Superior temporal gyrus (tissue), 1 donor: ENCODE measurements at regions not wholly inside any gene's neighbourhood (a gene's known extent, or its start where the extent isn't known, plus 50 kb on each side); places are given as distances from the start of the nearest gene placed in this dataset.
"Not testable (repeated sequence)": the region's sequence is repeated elsewhere in the genome, so short reads cannot be mapped to it uniquely, and the experiment has no call there.

Experiments used
- DNase-seq: peaks from one replicate; pipeline ENCODE4 v3.0.0-alpha.2; 2016; ENCODE audit errors: extremely low spot score

- DNase-seq: no peak
Observed at GRCh38 chr12:105455261-105455660, 124.8 kb downstream of the C12orf75 start.

GRCh38 chr12:105457026-105457425 lies 126.5 kb downstream of the C12orf75 start:
- DNase-seq: no peak

GRCh38 chr12:105459760-105460330 lies 129.4 kb downstream of the C12orf75 start:
- no peak for DNase-seq

- DNase-seq: no peak
Observed at GRCh38 chr12:105461271-105461943, 130.9 kb downstream of the C12orf75 start.

- no peak for DNase-seq
Observed at GRCh38 chr12:105461944-105462762, 131.7 kb downstream of the C12orf75 start.

- DNase-seq: no peak
Observed at GRCh38 chr12:105462831-105463230, 132.3 kb downstream of the C12orf75 start.

GRCh38 chr12:105464406-105464805 lies 133.9 kb downstream of the C12orf75 start:
- peak; percentile 23 for DNase-seq

GRCh38 chr12:105466231-105466900 lies 135.9 kb downstream of the C12orf75 start:
- DNase-seq: no peak

- no peak for DNase-seq
Observed at GRCh38 chr12:105466901-105467598, 136.6 kb downstream of the C12orf75 start.

- DNase-seq: no peak
Observed at GRCh38 chr12:105467710-105468366, 137.3 kb downstream of the C12orf75 start.

GRCh38 chr12:105468464-105468863 lies 138.0 kb downstream of the C12orf75 start:
- DNase-seq: no peak

- no peak for DNase-seq
Observed at GRCh38 chr12:105469211-105469610, 138.7 kb downstream of the C12orf75 start.

- DNase-seq: no peak
Observed at GRCh38 chr12:105469701-105470100, 139.2 kb downstream of the C12orf75 start.

GRCh38 chr12:105470102-105470501 lies 139.6 kb downstream of the C12orf75 start:
- no peak for DNase-seq

- no peak for DNase-seq
Observed at GRCh38 chr12:105470601-105471000, 140.1 kb downstream of the C12orf75 start.

- DNase-seq: no peak
Observed at GRCh38 chr12:105474672-105475071, 144.2 kb downstream of the C12orf75 start.

- DNase-seq: no peak
Observed at GRCh38 chr12:105476616-105477015, 146.1 kb downstream of the C12orf75 start.

GRCh38 chr12:105477873-105478272 lies 147.4 kb downstream of the C12orf75 start:
- DNase-seq: no peak

GRCh38 chr12:105478788-105479187 lies 148.3 kb downstream of the C12orf75 start:
- not testable (repeated sequence) for DNase-seq

GRCh38 chr12:105479710-105480109 lies 149.2 kb downstream of the C12orf75 start:
- DNase-seq: no peak

GRCh38 chr12:105480162-105480561 lies 149.7 kb downstream of the C12orf75 start:
- no peak for DNase-seq
